ENCODE measurements at regions not wholly inside any gene's neighbourhood (a gene's known extent, or its start where the extent isn't known, plus 50 kb on each side); places are given as distances from the start of the nearest gene placed in this dataset.
"Not testable (repeated sequence)": the region's sequence is repeated elsewhere in the genome, so short reads cannot be mapped to it uniquely, and the experiment has no call there.

DNA sequence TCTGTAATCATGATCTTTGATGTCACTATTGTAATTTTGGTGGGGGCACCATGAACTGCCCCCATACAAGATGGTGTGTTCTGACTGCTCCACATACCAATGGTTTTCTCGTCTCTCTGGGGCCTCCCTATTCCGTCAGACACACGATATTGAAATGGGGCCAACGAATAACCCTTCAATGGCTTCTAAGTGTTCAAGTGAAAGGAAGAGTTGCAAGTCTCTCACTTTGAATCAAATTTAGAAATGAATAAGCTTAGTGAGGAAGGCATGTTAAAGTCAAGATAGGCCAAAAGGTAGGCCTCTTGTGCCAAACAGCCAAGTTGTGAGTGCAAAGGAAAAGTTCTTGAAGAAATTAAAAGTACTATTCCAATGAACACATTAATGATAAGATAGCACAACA lies 205.4 kb downstream of the SPRY1 start:
- no peaks in the 10 kb centered on the region for H3K27me3 ChIP-seq (ENCODE audit: insufficient read depth, low read depth, low read length)
- no peaks in the 10 kb centered on the region for H4K20me1 ChIP-seq (ENCODE audit: insufficient read depth)
- H3K27ac ChIP-seq (ENCODE audit: low read length), result no peak overlapping the region
- H3K36me3 ChIP-seq (ENCODE audit: insufficient read depth, low read length), result no peaks in the 10 kb centered on the region
- H3K4me3 ChIP-seq (ENCODE audit: low read length), result no peak overlapping the region
- no peak overlapping the region for H3K9ac ChIP-seq (ENCODE audit: low read length)
- no peak overlapping the region for H2AFZ ChIP-seq (ENCODE audit: low read depth, low read length)
- no peaks in the 10 kb centered on the region for H3K9me2 ChIP-seq (ENCODE audit: insufficient read depth, low read length)
- H3K4me2 ChIP-seq (ENCODE audit: low read length), result no peak overlapping the region
- no peaks in the 10 kb centered on the region for H3F3A ChIP-seq (ENCODE audit: insufficient read depth, low read length, poor library complexity, severe bottlenecking)
- H3K9me3 ChIP-seq (ENCODE audit: low read length), result no peaks in the 10 kb centered on the region
- TF ChIP-seq EP300 (conservative IDR thresholded peaks at IDR 0.05; ENCODE audit: poor library complexity, severe bottlenecking) (no peak), POLR2AphosphoS5 (IDR thresholded peaks at IDR 0.05) (no peak), EZH2 (IDR thresholded peaks at IDR 0.05; ENCODE audit: borderline replicate concordance, insufficient read depth, low read length, poor library complexity, severe bottlenecking) (no peak), SMC3 (conservative IDR thresholded peaks at IDR 0.05; ENCODE audit: poor library complexity) (no peak), MXI1 (conservative IDR thresholded peaks at IDR 0.05; ENCODE audit: poor library complexity, severe bottlenecking) (no peak), TAF1 (IDR thresholded peaks at IDR 0.05; ENCODE audit: low read depth) (no peak), RAD21 (conservative IDR thresholded peaks at IDR 0.05) (no peak)
- TF ChIP-seq, protein P1, sequence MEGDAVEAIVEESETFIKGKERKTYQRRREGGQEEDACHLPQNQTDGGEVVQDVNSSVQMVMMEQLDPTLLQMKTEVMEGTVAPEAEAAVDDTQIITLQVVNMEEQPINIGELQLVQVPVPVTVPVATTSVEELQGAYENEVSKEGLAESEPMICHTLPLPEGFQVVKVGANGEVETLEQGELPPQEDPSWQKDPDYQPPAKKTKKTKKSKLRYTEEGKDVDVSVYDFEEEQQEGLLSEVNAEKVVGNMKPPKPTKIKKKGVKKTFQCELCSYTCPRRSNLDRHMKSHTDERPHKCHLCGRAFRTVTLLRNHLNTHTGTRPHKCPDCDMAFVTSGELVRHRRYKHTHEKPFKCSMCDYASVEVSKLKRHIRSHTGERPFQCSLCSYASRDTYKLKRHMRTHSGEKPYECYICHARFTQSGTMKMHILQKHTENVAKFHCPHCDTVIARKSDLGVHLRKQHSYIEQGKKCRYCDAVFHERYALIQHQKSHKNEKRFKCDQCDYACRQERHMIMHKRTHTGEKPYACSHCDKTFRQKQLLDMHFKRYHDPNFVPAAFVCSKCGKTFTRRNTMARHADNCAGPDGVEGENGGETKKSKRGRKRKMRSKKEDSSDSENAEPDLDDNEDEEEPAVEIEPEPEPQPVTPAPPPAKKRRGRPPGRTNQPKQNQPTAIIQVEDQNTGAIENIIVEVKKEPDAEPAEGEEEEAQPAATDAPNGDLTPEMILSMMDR (IDR thresholded peaks at IDR 0.05; ENCODE audit: poor library complexity, severe bottlenecking), result no peak
- TF ChIP-seq, protein P2, sequence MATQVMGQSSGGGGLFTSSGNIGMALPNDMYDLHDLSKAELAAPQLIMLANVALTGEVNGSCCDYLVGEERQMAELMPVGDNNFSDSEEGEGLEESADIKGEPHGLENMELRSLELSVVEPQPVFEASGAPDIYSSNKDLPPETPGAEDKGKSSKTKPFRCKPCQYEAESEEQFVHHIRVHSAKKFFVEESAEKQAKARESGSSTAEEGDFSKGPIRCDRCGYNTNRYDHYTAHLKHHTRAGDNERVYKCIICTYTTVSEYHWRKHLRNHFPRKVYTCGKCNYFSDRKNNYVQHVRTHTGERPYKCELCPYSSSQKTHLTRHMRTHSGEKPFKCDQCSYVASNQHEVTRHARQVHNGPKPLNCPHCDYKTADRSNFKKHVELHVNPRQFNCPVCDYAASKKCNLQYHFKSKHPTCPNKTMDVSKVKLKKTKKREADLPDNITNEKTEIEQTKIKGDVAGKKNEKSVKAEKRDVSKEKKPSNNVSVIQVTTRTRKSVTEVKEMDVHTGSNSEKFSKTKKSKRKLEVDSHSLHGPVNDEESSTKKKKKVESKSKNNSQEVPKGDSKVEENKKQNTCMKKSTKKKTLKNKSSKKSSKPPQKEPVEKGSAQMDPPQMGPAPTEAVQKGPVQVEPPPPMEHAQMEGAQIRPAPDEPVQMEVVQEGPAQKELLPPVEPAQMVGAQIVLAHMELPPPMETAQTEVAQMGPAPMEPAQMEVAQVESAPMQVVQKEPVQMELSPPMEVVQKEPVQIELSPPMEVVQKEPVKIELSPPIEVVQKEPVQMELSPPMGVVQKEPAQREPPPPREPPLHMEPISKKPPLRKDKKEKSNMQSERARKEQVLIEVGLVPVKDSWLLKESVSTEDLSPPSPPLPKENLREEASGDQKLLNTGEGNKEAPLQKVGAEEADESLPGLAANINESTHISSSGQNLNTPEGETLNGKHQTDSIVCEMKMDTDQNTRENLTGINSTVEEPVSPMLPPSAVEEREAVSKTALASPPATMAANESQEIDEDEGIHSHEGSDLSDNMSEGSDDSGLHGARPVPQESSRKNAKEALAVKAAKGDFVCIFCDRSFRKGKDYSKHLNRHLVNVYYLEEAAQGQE (IDR thresholded peaks at IDR 0.05; ENCODE audit: borderline replicate concordance), result no peak
- no peaks in the 10 kb centered on the region for H3K79me2 ChIP-seq (replicated peaks; ENCODE audit: insufficient read depth, low read length)

DNA sequence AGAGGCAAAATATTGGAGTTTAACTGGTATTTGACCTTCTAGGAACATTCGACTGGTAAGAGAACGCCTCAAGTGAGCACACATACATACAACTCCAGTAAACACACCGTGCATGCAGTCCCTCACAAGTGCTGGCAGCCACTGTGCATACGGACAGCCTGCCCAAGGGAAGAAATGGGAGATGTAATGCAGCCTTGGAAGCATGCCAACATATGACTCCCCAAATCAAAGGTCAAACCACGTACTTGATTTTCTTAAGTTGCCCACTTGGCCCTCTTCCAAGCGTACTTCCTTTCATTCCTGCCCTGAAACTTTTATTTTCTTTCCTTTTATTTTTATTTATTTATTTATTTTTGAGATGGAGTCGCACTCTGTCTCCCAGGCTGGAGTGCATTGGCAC lies 206.6 kb downstream of the SPRY1 start:
- H3K27ac ChIP-seq (ENCODE audit: low read length), result no peak overlapping the region
- H3K4me3 ChIP-seq (ENCODE audit: low read length), result no peak overlapping the region
- no peaks in the 10 kb centered on the region for H3K79me2 ChIP-seq (replicated peaks; ENCODE audit: insufficient read depth, low read length)
- no peak overlapping the region for H3K4me2 ChIP-seq (ENCODE audit: low read length)
- no peak overlapping the region for H3K9ac ChIP-seq (ENCODE audit: low read length)
- H3F3A ChIP-seq (ENCODE audit: insufficient read depth, low read length, poor library complexity, severe bottlenecking), result no peaks in the 10 kb centered on the region
- no peaks in the 10 kb centered on the region for H3K9me3 ChIP-seq (ENCODE audit: low read length)
- H3K36me3 ChIP-seq (ENCODE audit: insufficient read depth, low read length), result no peaks in the 10 kb centered on the region
- no peaks in the 10 kb centered on the region for H4K20me1 ChIP-seq (ENCODE audit: insufficient read depth)
- H3K9me2 ChIP-seq (ENCODE audit: insufficient read depth, low read length), result no peaks in the 10 kb centered on the region
- TF ChIP-seq SMC3 (conservative IDR thresholded peaks at IDR 0.05; ENCODE audit: poor library complexity) (no peak), POLR2AphosphoS5 (IDR thresholded peaks at IDR 0.05) (no peak), EZH2 (IDR thresholded peaks at IDR 0.05; ENCODE audit: borderline replicate concordance, insufficient read depth, low read length, poor library complexity, severe bottlenecking) (no peak), RAD21 (conservative IDR thresholded peaks at IDR 0.05) (no peak), MXI1 (conservative IDR thresholded peaks at IDR 0.05; ENCODE audit: poor library complexity, severe bottlenecking) (no peak), EP300 (conservative IDR thresholded peaks at IDR 0.05; ENCODE audit: poor library complexity, severe bottlenecking) (no peak)
- TF ChIP-seq, protein P2 (IDR thresholded peaks at IDR 0.05; ENCODE audit: borderline replicate concordance), result no peak
- no peaks in the 10 kb centered on the region for H3K27me3 ChIP-seq (ENCODE audit: insufficient read depth, low read depth, low read length)
- no peak overlapping the region for H2AFZ ChIP-seq (ENCODE audit: low read depth, low read length)

DNA sequence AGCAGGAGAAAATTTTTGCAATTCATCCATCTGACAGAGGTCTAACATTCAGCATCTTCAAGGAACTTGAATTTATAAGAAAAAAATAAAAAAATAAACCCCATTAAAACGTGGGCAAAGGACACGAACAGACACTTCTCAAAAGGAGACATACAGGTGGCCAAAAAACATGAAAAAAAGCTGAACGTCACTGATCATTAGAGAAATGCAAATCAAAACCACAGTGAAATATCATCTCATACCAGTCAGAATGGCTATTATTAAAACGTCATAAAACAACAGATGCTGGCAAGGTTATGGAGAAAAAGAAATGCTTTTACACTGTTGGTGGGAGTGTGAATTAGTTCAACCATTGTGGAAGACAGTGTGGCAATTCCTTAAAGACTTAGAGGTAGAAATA lies 209.2 kb downstream of the SPRY1 start:
- H4K20me1 ChIP-seq (ENCODE audit: insufficient read depth); H3K27ac ChIP-seq (ENCODE audit: low read length); H3K9me3 ChIP-seq (ENCODE audit: low read length); H3K9me2 ChIP-seq (ENCODE audit: insufficient read depth, low read length); H3K36me3 ChIP-seq (ENCODE audit: insufficient read depth, low read length); H3K9ac ChIP-seq (ENCODE audit: low read length); H3K4me2 ChIP-seq (ENCODE audit: low read length); H3K27me3 ChIP-seq (ENCODE audit: insufficient read depth, low read depth, low read length); H3F3A ChIP-seq (ENCODE audit: insufficient read depth, low read length, poor library complexity, severe bottlenecking); H3K4me3 ChIP-seq (ENCODE audit: low read length); H2AFZ ChIP-seq (ENCODE audit: low read depth, low read length); H3K79me2 ChIP-seq (replicated peaks; ENCODE audit: insufficient read depth, low read length): not testable (repeated sequence)

All from neural cell (in vitro differentiated cells).